H9 (cell line): ENCODE measurements at regions not wholly inside any gene's neighbourhood (a gene's known extent, or its start where the extent isn't known, plus 50 kb on each side); places are given as distances from the start of the nearest gene placed in this dataset.

ENCODE experiments used
- DNase-seq: peaks from one replicate; pipeline ENCODE4 v3.0.0-alpha.2; 2017
- H2AFZ ChIP-seq: one replicate; pipeline ENCODE4 v1.6.1; 2013; ENCODE audit warnings: mild to moderate bottlenecking, low read length, control low read depth, moderate library complexity
- H2AK5ac ChIP-seq: 2 replicates; pipeline ENCODE4 v1.6.1; 2013; ENCODE audit warnings: low read length, control low read depth, mixed read lengths; ENCODE audit not compliant: insufficient read length
- H2BK120ac ChIP-seq: one replicate; pipeline ENCODE4 v1.6.1; 2013; ENCODE audit warnings: low read depth, mild to moderate bottlenecking, low read length, control low read depth, inconsistent platforms; ENCODE audit not compliant: poor library complexity, severe bottlenecking
- H2BK12ac ChIP-seq: 2 replicates; pipeline ENCODE4 v1.6.1; 2013; ENCODE audit warnings: low read length, control low read depth, mixed read lengths, low read depth; ENCODE audit not compliant: insufficient read length
- H2BK15ac ChIP-seq: 2 replicates; pipeline ENCODE4 v1.6.1; 2013; ENCODE audit warnings: low read depth, low read length, control low read depth
- H2BK20ac ChIP-seq: one replicate; pipeline ENCODE4 v1.6.1; 2013; ENCODE audit warnings: low read depth, mild to moderate bottlenecking, low read length, control low read depth, inconsistent platforms; ENCODE audit not compliant: poor library complexity, severe bottlenecking
- H2BK5ac ChIP-seq: 2 replicates; pipeline ENCODE4 v1.6.1; 2013; ENCODE audit warnings: low read length, control low read depth, mixed read lengths; ENCODE audit not compliant: insufficient read length
- H3K14ac ChIP-seq: 2 replicates; pipeline ENCODE4 v1.6.1; 2013; ENCODE audit warnings: low read length, control low read depth; ENCODE audit not compliant: insufficient read depth
- H3K18ac ChIP-seq: 2 replicates; pipeline ENCODE4 v1.6.1; 2013; ENCODE audit warnings: low read depth, mild to moderate bottlenecking, mixed read lengths, low read length, control low read depth; ENCODE audit not compliant: insufficient read length
- H3K23ac ChIP-seq: 2 replicates; pipeline ENCODE4 v1.6.1; 2013; ENCODE audit warnings: low read length, control low read depth, mixed read lengths, low read depth; ENCODE audit not compliant: insufficient read length
- H3K23me2 ChIP-seq: 2 replicates; pipeline ENCODE4 v1.6.1; 2013; ENCODE audit warnings: low read depth, mild to moderate bottlenecking, mixed read lengths, low read length, control low read depth; ENCODE audit not compliant: insufficient read length, poor library complexity, severe bottlenecking
- H3K27ac ChIP-seq: 2 replicates; pipeline ENCODE4 v1.5.1; 2013; ENCODE audit warnings: low read length, control low read depth, mixed read lengths, low read depth; ENCODE audit not compliant: insufficient read length
- H3K27me3 ChIP-seq: 2 replicates; pipeline ENCODE4 v1.6.1; 2013; ENCODE audit warnings: low read length, control low read depth, inconsistent platforms; ENCODE audit not compliant: insufficient read depth
- H3K4ac ChIP-seq: 2 replicates; pipeline ENCODE4 v1.6.1; 2013; ENCODE audit warnings: low read depth, mild to moderate bottlenecking, control low read depth, inconsistent platforms, low read length, moderate library complexity
- H3K4me1 ChIP-seq: 2 replicates; pipeline ENCODE4 v1.6.1; 2013; ENCODE audit warnings: low read length, control low read depth, inconsistent platforms; ENCODE audit not compliant: insufficient read depth
- H3K4me2 ChIP-seq: 2 replicates; pipeline ENCODE4 v1.6.1; 2013; ENCODE audit warnings: low read length, control low read depth, mixed read lengths; ENCODE audit not compliant: insufficient read length, insufficient read depth
- H3K56ac ChIP-seq: 2 replicates; pipeline ENCODE4 v1.6.1; 2013; ENCODE audit warnings: low read depth, mild to moderate bottlenecking, mixed read lengths, low read length, control low read depth; ENCODE audit not compliant: insufficient read length
- H3K79me1 ChIP-seq: 2 replicates; pipeline ENCODE4 v1.6.1; 2013; ENCODE audit warnings: low read depth, mild to moderate bottlenecking, moderate library complexity, low read length, control low read depth, inconsistent platforms; ENCODE audit not compliant: insufficient read depth, poor library complexity, severe bottlenecking
- H3K79me2 ChIP-seq: 2 replicates; pipeline ENCODE4 v1.6.1; 2013; ENCODE audit warnings: low read length, control low read depth, inconsistent platforms; ENCODE audit not compliant: insufficient read depth
- H3K9ac ChIP-seq: 2 replicates; pipeline ENCODE4 v1.6.1; 2013; ENCODE audit warnings: low read length, control low read depth, mixed read lengths; ENCODE audit not compliant: insufficient read length; ENCODE audit errors: extremely low read depth
- H3K9me3 ChIP-seq: one replicate; pipeline ENCODE4 v1.6.1; 2013; ENCODE audit warnings: low read depth, low read length, inconsistent platforms; ENCODE audit not compliant: control insufficient read depth
- H3T11ph ChIP-seq: one replicate; pipeline ENCODE4 v1.6.1; 2013; ENCODE audit warnings: mild to moderate bottlenecking, low read length, control low read depth, inconsistent platforms
- H4K20me1 ChIP-seq: one replicate; pipeline ENCODE4 v1.6.1; 2013; ENCODE audit not compliant: control insufficient read depth, insufficient read length, insufficient read depth
- H4K5ac ChIP-seq: 2 replicates; pipeline ENCODE4 v1.6.1; 2013; ENCODE audit warnings: low read depth, mild to moderate bottlenecking, mixed read lengths, low read length, control low read depth; ENCODE audit not compliant: insufficient read length
- H4K8ac ChIP-seq: replicated peaks from 2 replicates; pipeline ENCODE4 v1.6.1; 2013; ENCODE audit warnings: low read length, control low read depth, mixed read lengths, low read depth; ENCODE audit not compliant: insufficient read length
- H4K91ac ChIP-seq: 2 replicates; pipeline ENCODE4 v1.6.1; 2013; ENCODE audit warnings: low read depth, mild to moderate bottlenecking, moderate library complexity, mixed read lengths, low read length, control low read depth; ENCODE audit not compliant: insufficient read length
- H3K27ac Mint-ChIP-seq, 3 experiments: 2 replicates in 2 of 3; 3 replicates in 1 of 3; pipeline ENCODE4 v1.8.0; 2020 to 2021; ENCODE audit warnings: mixed read lengths in 3 of 3, mild to moderate bottlenecking in 1 of 3, moderate library complexity in 1 of 3
- H3K27me3 Mint-ChIP-seq: 2 replicates; pipeline ENCODE4 v1.8.0; 2021; ENCODE audit warnings: low read depth, mild to moderate bottlenecking, moderate library complexity, mixed read lengths
- H3K36me3 Mint-ChIP-seq, 3 experiments: 2 replicates in 2 of 3; 3 replicates in 1 of 3; pipeline ENCODE4 v1.8.0; 2020 to 2021; ENCODE audit warnings: low read depth in 3 of 3, mixed read lengths in 3 of 3; ENCODE audit not compliant: insufficient read depth in 1 of 3
- H3K4me1 Mint-ChIP-seq, 2 experiments: 2 replicates each; pipeline ENCODE4 v1.8.0; 2020; ENCODE audit warnings: mixed read lengths in 2 of 2
- H3K4me3 Mint-ChIP-seq, 2 experiments: 2 replicates in 1 of 2; 3 replicates in 1 of 2; pipeline ENCODE4 v1.8.0; 2020 to 2021; ENCODE audit warnings: mild to moderate bottlenecking in 2 of 2, mixed read lengths in 2 of 2, moderate library complexity in 1 of 2
- H3K9me3 Mint-ChIP-seq, 2 experiments: 2 replicates in 1 of 2; 3 replicates in 1 of 2; pipeline ENCODE4 v1.8.0; 2020; ENCODE audit warnings: mild to moderate bottlenecking in 2 of 2, mixed read lengths in 2 of 2, moderate library complexity in 1 of 2
- WGBS: extraction: QIAGEN DNeasy Blood & Tissue Kit; methylation state at CpG from one replicate; pipeline ENCODE4 v1.1.7; 2013; ENCODE audit warnings: missing lambda C conversion rate, low lambda C conversion rate, mixed read lengths; ENCODE audit not compliant: insufficient read length; ENCODE audit errors: extremely low coverage; 5-methylcytosine and 5-hydroxymethylcytosine counted together
- TF ChIP-seq, protein P1 (sequence below): fragments of 200-600 bp; sonication (generic); conservative IDR thresholded peaks from 3 replicates; pipeline ENCODE4 v1.8.0; 2021; ENCODE audit warnings: antibody characterized with exemption, mild to moderate bottlenecking

DNA sequence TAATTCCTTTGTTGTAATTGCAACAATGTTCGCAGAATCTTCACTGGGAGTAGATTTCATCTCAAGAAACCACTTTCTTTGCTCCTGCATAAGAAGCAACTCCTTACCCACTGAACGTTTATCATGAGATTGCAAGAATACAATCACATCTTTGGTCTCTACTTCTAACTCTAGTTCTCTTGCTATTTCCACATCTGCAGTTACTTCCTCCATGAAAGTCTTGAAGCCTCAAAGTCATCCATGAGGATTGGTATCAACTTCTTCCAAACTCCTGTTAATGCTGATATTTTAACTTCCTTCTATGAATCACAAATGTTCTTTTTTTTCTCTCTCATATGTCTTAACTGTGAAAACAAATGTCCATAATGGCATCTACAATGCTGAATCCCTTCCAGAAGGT lies 118.6 kb upstream of the RAB4A start:
- Histone ChIP-seq H2BK12ac (no peak overlapping the region), H3K79me2 (no peaks in the 10 kb centered on the region), H3K4me1 (peaks cover 11% of the 10 kb centered on the region; the same call in 1 of the 2 replicates), H3K4me2 (no peak overlapping the region), H3K9me3 (no peaks in the 10 kb centered on the region), H4K5ac (no peak overlapping the region), H4K8ac (no peak overlapping the region), H2AFZ (no peak overlapping the region), H3K79me1 (no peaks in the 10 kb centered on the region), H2BK5ac (no peak overlapping the region), H3K23ac (no peak overlapping the region), H3K9ac (no peak overlapping the region), H3K27ac (no peak overlapping the region), H4K91ac (no peak overlapping the region), H2AK5ac (no peak overlapping the region), H3K18ac (no peak overlapping the region), H2BK15ac (no peak overlapping the region), H2BK20ac (no peak overlapping the region), H4K20me1 (no peaks in the 10 kb centered on the region), H3K14ac (no peak overlapping the region), H3K23me2 (no peaks in the 10 kb centered on the region), H3T11ph (no peak overlapping the region), H3K4ac (no peak overlapping the region), H3K56ac (no peak overlapping the region), H3K27me3 (no peaks in the 10 kb centered on the region), H2BK120ac (no peak overlapping the region)
- H3K4me3 Mint-ChIP-seq: no peak overlapping the region
- no peak overlapping the region for H3K27ac Mint-ChIP-seq
- no CpG with 5 or more reads among the region's 2 CpGs for WGBS
- 0 out of 7 replicates have a peak, but pooled peaks cover 0 to 2% (median 0%) of the 10 kb centered on the region in 3 experiments for H3K36me3 Mint-ChIP-seq
- no peaks in the 10 kb centered on the region for H3K9me3 Mint-ChIP-seq
- H3K27me3 Mint-ChIP-seq: peaks cover 12% of the 10 kb centered on the region
- peaks cover 12 to 14% of the 10 kb centered on the region in 2 experiments for H3K4me1 Mint-ChIP-seq
- no peak for DNase-seq
- TF ChIP-seq, protein P1, sequence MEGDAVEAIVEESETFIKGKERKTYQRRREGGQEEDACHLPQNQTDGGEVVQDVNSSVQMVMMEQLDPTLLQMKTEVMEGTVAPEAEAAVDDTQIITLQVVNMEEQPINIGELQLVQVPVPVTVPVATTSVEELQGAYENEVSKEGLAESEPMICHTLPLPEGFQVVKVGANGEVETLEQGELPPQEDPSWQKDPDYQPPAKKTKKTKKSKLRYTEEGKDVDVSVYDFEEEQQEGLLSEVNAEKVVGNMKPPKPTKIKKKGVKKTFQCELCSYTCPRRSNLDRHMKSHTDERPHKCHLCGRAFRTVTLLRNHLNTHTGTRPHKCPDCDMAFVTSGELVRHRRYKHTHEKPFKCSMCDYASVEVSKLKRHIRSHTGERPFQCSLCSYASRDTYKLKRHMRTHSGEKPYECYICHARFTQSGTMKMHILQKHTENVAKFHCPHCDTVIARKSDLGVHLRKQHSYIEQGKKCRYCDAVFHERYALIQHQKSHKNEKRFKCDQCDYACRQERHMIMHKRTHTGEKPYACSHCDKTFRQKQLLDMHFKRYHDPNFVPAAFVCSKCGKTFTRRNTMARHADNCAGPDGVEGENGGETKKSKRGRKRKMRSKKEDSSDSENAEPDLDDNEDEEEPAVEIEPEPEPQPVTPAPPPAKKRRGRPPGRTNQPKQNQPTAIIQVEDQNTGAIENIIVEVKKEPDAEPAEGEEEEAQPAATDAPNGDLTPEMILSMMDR: no peak
